ENCODE measurements at regions not wholly inside any gene's neighbourhood (a gene's known extent, or its start where the extent isn't known, plus 50 kb on each side); places are given as distances from the start of the nearest gene placed in this dataset.

DNA sequence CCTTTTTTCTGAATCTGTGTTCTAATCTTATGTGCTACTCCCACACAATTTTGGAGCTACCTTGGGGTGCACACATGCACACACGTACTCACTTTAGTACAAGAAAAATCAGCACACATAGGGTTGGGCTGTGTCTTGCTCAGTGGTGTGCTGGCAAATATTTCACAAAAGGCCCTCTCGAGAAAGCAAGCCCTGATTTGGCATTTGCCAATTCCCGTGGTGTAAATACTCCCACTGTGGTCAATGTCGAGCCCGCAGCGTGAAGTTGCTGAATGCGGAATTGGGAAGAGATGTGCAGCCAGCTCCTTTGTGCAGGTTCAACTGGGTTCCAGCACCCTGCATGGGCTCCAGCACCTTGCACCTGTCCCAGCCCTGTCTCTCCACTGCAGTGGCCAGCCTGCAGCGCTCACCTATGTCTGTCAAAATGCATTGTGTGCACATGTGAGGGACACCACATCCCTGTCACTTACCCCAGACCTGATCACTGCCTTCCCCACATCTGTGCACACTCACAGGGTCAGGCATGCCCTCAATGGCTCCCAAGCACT, 78.4 kb upstream of the WNT4 start:
- no peak for DNase-seq (ENCODE audit: low spot score)

DNA sequence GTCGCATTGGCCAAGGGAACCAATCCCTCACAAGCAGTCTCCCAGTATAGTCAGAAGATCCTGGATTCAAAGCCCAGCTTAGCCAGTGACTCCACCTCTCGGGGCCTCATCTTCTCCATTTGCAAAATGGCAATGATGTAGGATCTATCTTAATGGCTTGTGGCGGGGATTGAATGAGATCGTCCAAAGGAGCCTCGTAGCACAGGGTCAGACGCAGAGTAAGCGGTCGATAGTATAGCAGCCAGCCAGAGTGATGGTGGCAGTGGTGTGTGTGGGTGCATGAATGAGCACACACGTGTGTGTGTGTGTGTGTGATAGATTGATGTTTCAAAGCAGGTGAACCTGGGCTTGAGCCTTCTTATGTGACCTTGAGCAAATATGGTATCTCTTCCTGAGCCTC, 79.8 kb upstream of the WNT4 start:
- DNase-seq (ENCODE audit: low spot score): no peak

GRCh38 chr1:22223176-22223575, 80.3 kb upstream of the WNT4 start:
- no peak for DNase-seq (ENCODE audit: low spot score)

DNA sequence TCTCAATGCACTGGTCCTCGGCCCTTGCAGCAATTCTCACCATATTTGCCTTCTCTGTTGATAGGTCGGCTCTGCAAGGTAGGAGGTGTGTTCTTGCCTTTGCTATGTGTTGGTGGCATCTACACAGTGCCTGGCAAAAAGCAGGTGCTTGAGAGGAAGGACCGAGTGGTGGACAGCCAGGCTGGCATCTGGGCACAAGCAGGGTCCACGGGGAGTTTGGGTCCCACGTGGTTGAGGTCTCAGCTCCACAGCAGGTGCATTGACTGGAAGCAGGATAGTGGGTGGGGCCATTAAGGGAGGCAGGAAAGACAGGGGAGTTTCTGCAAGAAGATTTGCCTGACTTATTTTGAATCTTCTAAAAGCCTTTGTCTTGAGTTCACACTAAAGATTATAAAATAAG, 81.2 kb upstream of the WNT4 start:
- no peak for DNase-seq (ENCODE audit: low spot score)

DNA sequence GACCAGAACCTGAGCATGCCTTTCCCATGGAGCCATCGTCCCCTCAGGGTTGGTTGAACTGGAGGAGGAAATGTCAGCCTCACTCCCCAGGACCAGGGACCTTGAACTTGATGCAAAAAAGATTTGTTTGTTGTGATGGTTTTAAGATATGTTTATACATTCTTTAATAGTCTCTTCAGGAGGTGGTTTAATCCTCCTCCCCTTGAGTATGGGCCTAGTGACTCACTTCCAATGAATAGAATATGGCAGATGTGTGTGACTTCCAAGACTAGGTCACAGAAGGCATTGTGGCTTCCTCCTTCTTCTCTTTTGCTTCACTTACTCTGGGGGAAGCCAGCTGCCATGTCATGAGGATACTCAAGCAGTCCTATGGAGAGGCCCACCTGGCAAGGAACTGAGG, 81.7 kb upstream of the WNT4 start:
- no peak for DNase-seq (ENCODE audit: low spot score)

DNA sequence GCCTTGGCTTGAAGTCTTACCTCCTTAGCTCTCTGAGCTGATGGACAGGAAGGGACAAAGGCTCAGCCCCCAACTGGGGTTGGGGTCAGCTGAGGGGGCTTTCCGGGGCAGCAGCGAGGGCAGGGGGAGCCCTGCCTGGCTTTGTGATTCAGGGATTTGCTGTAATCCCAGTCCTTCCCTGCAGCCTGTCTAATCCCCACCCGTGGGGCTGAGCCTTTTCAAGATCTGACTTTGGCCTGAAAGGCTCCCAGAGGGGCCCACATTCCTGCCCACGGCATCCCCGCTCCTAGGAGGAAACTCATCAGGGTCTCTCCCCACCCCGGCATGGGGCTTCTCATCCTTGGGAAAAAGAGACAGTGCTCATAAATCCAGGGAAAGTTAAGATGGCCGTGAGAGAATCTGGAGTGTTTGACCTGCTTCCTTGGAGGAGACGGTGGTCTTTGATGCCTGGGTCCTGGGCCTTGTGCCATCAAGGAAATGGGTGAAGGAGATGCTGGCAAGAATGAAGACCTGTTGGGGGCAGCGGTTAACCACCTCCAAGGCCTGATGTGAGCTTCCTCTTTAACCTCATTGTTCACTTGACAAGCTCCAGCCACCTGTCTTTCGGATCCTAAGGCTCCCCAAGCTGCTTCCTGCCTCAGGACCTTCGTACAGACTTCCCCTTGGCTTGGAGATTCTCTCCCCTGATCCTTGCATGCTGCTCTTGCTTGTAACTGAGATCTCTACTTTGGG, 83.1 kb upstream of the WNT4 start:
- DNase-seq (ENCODE audit: low spot score): no peak

- DNase-seq (ENCODE audit: low spot score): no peak
Measured at GRCh38 chr1:22228074-22228473, 85.2 kb upstream of the WNT4 start.

GRCh38 chr1:22228505-22228911, 85.6 kb upstream of the WNT4 start:
- DNase-seq (ENCODE audit: low spot score): no peak

GRCh38 chr1:22229379-22229778, 86.5 kb upstream of the WNT4 start:
- DNase-seq (ENCODE audit: low spot score): no peak

DNA sequence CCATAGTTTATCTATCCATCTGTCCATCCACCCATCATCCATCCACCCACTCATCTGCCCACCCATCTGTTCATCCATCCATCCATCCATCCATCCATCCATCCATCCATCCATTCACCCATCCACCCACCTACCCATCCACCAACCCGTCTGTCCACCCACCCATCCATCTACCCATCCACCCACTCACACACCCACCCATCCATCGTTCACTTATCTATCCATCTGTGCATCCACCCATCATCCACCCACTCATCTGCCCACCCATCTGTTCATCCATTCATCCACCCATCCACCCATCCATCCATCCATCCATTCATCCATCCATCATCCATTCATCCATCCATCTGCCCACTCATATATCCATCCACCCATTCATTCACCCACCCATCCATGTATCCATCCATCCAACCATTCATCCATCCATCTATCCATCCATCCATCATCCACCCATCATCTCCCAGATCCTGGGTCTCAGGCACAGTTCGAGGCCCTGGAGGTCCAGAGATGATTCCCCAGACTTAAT, 88.2 kb upstream of the WNT4 start:
- no peak for DNase-seq (ENCODE audit: low spot score)

DNA sequence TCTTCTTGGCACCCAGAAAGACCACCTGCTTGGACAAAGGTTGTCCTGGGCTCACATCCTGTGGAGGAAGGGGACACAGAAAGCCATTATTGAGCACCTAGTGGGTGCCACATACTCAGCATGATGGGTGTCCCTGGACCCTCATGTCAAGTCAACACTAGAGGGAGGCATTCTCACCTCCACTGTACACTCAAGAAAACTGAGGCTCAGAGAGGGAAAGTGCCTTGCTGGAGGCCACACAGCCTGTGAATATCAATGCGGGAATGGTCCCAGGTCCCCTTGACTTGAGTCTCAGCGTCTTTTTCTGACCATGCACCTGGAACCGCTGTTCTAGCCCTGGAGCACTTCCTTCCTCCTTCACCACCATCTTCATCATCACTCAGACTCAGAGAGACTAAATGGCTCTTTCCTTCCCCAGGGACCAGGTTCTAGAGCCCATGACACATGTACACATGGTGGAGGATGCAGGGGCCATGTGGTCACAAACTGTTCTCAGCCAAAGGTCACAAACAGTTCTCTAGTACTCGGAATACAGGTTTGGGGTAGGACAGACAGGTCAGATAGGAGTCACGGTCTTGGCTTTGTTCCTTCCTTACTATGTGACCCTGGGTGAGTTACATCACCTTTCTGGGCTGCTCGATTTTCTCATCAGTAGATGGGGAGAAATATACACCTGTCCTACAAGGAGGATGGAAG, 89.2 kb upstream of the WNT4 start:
- no peak for DNase-seq (ENCODE audit: low spot score)

DNA sequence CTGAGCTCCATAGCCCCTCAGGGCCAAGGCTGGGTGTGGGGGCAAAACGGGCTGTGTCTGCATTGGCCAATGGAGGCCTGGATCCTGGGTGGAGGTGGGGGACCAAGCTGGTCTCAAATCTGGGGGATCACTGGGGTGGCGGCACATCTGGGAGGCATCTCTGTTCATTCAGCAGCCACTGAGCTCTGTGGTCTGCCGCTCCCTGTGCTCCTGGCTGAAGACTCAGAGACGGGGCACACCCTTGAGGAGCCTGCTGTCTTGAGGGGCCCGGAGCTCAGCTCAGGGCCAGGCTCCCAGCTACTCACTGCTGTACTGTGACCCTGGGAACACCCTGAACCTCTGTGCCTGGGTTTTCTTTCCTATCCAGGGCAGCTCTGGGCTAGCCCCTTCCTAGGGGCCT, 90.3 kb upstream of the WNT4 start:
- no peak for DNase-seq (ENCODE audit: low spot score)

- no peak for DNase-seq (ENCODE audit: low spot score)
Measured at GRCh38 chr1:22234476-22235030, 91.7 kb upstream of the WNT4 start.

DNA sequence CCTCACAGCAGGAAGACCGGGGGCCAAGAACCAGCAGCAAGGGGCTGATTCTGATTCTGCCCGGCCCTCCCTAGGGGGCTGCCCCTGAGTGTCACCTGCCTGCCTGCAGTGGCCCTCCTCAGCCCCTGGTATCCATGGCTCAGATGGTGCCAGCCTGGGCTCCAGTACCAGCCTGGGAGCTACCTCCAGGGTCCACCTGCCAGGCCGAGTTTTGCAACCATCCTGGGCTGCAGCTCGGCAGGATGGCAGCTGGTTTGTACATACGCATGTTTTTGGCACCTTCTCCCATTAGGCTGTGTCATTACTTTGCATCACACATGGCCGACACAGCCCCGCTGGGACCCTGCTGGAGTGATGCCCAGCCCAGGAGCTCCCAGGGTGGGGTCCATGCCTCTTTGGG, 93.3 kb upstream of the WNT4 start:
- DNase-seq (ENCODE audit: low spot score): no peak

- no peak for DNase-seq (ENCODE audit: low spot score)
Measured at GRCh38 chr1:22236900-22237299, 94.0 kb upstream of the WNT4 start.

DNA sequence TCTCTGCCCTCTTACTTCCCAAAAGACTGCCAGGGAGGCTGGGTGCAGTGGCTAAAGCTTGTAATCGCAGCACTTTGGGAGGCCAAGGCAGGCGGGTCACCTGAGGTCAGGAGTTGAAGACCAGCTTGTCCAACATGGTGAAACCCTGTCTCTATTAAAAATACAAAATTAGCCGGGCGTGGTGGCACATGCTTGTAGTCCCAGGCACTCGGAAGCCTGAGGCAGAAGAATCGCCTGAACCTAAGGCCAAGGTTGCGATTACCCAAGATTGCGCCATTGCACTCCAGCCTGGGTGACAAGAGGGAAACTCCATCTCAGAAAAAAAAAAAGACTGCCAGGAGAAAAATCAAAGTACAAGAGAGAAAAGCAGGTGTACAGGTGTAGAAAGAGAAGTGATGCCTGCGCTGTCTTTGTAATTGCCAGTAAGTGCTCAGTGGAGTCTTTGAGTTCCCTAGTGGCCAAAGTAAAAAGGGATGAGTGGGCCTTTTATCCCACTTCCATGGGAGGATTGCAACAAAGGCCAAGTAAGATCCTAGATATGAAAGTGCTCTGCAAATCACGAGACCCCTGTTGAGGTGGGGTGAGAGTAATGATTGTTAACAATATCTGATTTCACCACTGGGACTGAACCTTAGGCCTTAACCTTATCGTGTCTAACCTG, 94.7 kb upstream of the WNT4 start:
- DNase-seq (ENCODE audit: low spot score): no peak

GRCh38 chr1:22238356-22239224, 95.7 kb upstream of the WNT4 start:
- no peak for DNase-seq (ENCODE audit: low spot score)

DNA sequence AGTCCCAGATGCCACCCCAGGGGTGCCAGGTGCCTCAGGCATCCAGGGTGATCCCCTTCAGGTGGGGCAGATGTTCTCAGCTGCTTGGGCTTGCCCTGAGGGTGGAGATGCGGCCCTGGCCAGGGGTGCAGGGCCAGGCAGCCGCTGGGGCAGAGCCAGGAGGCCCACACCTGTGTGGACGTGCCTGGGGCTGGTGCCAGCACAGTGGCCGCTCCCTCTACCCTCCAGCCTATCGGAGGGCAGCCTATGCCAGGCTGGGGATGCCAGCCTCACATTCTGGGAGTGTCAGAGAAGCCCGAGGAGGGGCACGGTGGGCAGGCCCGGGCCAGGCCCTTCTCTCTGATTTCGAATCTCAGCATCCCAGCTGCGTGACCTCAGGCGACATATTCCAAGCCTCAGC, 96.5 kb upstream of the WNT4 start:
- DNase-seq (ENCODE audit: low spot score): no peak

DNA sequence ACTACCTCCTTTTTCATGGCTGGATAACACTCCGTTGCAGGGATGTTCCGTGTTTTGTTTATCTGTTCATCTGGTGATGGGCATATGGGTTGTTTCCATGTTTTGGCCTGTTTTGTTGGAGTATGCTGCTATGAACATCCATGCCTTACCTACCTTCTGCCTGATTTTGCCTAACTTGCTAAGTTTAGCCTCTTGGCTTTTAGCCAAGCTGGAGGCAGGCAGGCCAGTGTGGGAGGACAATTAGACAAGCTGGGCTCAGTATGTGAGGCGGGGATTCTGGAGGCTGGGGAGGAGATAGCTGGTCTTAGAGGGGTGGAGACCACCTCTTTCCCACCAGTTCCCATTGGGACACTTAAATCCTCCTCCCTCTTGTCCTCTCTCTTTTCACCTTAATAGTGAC, 98.4 kb upstream of the WNT4 start:
- DNase-seq (ENCODE audit: low spot score): no peak

GRCh38 chr1:22241811-22242210, 98.9 kb upstream of the WNT4 start:
- DNase-seq (ENCODE audit: low spot score): no peak

DNA sequence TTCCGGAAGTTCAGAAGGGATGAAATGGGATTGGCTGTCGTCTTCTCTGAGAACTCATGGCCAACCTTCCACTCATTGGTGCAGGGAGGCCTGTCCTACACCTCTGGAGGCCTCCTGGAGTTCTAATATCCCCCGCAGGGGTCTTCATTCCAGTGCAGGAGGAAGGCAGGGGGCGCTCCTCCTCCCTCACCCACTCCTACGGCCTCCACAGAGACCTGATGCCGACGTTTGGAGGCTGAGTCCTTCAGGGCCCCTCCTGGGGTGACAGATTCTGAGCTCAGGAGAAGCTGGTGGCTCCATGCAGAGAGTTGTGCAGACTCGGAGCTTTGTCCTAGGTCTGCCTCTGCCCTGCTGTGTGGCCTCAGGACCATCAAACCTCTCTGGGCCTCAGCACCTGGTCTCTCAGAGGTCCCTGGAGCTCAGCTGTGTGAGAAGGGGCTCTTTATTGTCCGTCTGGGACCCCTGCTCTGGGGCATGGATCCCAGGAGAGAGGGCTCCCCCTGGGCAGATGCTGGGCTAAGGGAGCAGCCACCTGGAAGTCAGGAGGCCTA, 102.3 kb upstream of the WNT4 start:
- DNase-seq (ENCODE audit: low spot score): no peak

All from HuH-7.5 (cell line).